Activated T-helper 17 cell treated with anti-CD3 and anti-CD28 coated beads, Interleukin-2, amount 50 U/mL, for 72 hours (primary cell): ENCODE measurements at regions not wholly inside any gene's neighbourhood (a gene's known extent, or its start where the extent isn't known, plus 50 kb on each side); places are given as distances from the start of the nearest gene placed in this dataset.

Experiments
- ATAC-seq: fragments of 150-1000 bp; cut with Tn5 transposase; replicated peaks from 2 replicates; pipeline ENCODE4 v1.10.0; 2021; ENCODE audit warnings: mild to moderate bottlenecking, moderate library complexity
- H3K27ac Mint-ChIP-seq: one replicate; pipeline ENCODE4 v1.8.0; 2022; ENCODE audit warnings: mixed read lengths
- H3K27me3 Mint-ChIP-seq: one replicate; pipeline ENCODE4 v1.8.0; 2022; ENCODE audit warnings: mixed read lengths
- H3K36me3 Mint-ChIP-seq: one replicate; pipeline ENCODE4 v1.8.0; 2022; ENCODE audit warnings: low read depth, mild to moderate bottlenecking, mixed read lengths
- H3K4me1 Mint-ChIP-seq: one replicate; pipeline ENCODE4 v1.8.0; 2022; ENCODE audit warnings: mixed read lengths
- H3K4me3 Mint-ChIP-seq: one replicate; pipeline ENCODE4 v1.8.0; 2022; ENCODE audit warnings: mild to moderate bottlenecking, mixed read lengths
- H3K9me3 Mint-ChIP-seq: one replicate; pipeline ENCODE4 v1.8.0; 2022; ENCODE audit warnings: mixed read lengths

DNA sequence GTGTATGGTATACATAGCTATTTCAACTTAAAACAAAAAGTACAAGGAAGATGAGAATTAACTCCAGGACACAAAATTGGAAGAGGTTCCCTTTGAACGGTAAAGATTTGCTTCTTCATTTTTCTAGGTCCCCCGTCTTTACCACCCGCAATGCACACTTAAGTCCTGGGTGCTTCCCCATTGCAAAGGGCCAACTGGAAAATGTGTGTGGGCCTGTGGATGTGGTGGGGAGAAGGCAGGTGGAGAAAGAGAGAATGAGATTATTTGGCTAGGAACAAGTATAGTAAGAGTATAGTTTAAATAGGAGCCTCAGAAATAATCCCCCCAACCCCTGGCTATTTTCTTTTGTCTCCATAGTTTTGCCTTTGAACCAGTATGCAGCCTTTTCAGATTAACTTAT lies 115.4 kb downstream of the HLX start:
- no peaks in the 10 kb centered on the region for H3K4me1 Mint-ChIP-seq
- H3K4me3 Mint-ChIP-seq = no peak overlapping the region
- no peaks in the 10 kb centered on the region for H3K36me3 Mint-ChIP-seq
- H3K27ac Mint-ChIP-seq = no peak overlapping the region
- peaks cover 4% of the 10 kb centered on the region for H3K9me3 Mint-ChIP-seq
- H3K27me3 Mint-ChIP-seq = peaks cover 19% of the 10 kb centered on the region
- no peak for ATAC-seq

GRCh38 chr1:220997791-220998190 lies 118.5 kb downstream of the HLX start:
- Mint-ChIP-seq H3K36me3 (no peaks in the 10 kb centered on the region), H3K27me3 (peaks cover 10% of the 10 kb centered on the region), H3K4me3 (no peak overlapping the region), H3K9me3 (peaks cover 4% of the 10 kb centered on the region), H3K27ac (no peak overlapping the region), H3K4me1 (no peaks in the 10 kb centered on the region)
- ATAC-seq = no peak

DNA sequence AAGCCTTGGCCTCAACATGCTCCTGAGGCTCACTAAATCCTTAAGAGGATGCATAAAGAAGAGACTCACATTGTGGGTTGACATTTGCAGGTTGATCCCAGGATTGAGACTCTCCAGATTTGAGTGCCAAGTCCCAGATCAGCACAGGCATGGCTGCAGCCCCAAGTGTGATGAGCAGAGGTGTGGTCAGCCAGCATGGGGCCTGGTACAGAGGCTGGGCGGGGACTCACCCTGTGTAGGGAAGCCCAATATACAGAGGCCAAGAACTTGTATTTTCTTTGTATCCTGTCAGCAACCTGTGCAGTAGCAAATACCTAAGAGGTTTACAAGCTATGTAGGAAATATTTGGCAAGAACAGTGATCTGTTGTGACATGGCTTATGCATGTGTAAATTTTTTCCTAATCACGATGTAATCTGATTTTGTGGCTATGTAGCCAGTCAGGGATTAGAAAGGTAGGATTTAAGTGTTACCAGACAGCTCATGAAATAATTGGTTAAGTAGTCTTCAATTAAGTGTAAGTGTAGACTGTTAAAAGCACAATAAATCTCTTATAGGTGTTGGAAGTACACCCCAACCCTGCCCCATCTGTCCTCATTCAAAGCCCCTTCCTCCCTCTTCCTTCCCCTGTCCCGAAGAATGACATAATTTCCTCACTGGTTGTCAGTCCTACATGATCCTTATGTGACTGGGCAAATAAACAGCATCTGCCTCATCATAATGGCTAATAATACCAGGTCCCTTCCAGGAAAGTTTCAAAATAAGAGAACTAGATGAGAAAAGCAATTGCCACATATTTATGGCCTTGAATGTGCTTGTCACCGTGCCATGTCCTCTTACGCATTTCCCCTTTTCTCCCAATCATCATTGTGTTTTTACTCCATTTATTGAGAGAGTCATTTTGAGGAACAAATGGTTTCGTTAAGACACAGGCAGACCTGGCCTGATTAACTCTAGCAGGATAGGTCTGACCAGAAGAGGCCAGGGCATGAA lies 120.9 kb downstream of the HLX start:
- Mint-ChIP-seq H3K4me3 (no peak overlapping the region), H3K36me3 (no peaks in the 10 kb centered on the region), H3K9me3 (peaks cover 4% of the 10 kb centered on the region), H3K27me3 (no peaks in the 10 kb centered on the region), H3K27ac (no peak overlapping the region), H3K4me1 (no peaks in the 10 kb centered on the region)
- no peak for ATAC-seq

GRCh38 chr1:221001167-221001566 lies 121.9 kb downstream of the HLX start:
- ATAC-seq = no peak
- Mint-ChIP-seq H3K36me3 (no peaks in the 10 kb centered on the region), H3K27ac (no peak overlapping the region), H3K4me1 (no peaks in the 10 kb centered on the region), H3K27me3 (no peaks in the 10 kb centered on the region), H3K9me3 (peaks cover 4% of the 10 kb centered on the region), H3K4me3 (no peak overlapping the region)

DNA sequence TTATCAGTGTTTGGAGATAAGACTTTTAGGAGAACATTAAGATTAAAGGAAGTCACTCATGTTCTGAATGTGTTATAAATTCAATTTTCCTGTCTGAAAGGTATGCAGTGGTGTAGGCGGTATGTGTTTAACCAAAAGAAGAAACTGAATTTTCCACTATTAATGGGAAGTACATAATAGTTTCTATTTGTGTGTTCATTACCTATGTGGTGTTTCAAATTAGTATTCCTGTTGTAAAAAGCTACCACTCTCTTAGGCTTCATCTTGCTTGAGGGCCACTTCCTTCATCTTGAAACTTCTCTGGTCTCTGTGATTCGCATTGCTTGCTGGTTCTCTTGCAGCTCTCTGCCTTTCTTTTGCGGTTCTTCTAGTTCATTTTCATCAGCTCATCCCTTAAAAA lies 123.4 kb downstream of the HLX start:
- Mint-ChIP-seq H3K4me1 (no peaks in the 10 kb centered on the region), H3K4me3 (no peak overlapping the region), H3K27me3 (no peaks in the 10 kb centered on the region), H3K36me3 (no peaks in the 10 kb centered on the region), H3K9me3 (no peaks in the 10 kb centered on the region), H3K27ac (no peak overlapping the region)
- ATAC-seq = no peak

DNA sequence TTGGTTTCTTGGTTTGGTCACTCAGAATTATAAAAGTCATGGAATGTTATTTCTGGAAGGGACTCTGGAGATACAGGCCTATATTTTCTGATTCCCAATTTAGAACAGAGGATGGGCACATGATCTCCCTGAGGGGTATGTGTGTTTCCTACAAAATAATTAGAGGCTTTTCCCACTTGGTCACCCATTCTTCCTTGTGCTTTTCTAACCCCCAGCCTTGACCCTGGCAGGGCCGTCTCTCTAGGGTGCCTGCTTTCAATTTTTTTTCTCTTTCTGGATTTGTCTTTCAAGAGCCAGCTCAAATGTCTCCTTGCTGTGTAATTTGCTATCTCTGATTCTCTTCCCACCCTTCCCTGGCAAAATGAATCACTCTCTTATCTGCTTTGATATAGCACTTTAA lies 131.9 kb downstream of the HLX start:
- no peaks in the 10 kb centered on the region for H3K4me1 Mint-ChIP-seq

GRCh38 chr1:221012120-221012519 lies 132.9 kb downstream of the HLX start:
- H3K9me3 Mint-ChIP-seq = no peaks in the 10 kb centered on the region
- ATAC-seq = no peak
- H3K4me3 Mint-ChIP-seq = no peak overlapping the region
- peaks cover 16% of the 10 kb centered on the region for H3K27me3 Mint-ChIP-seq
- no peak overlapping the region for H3K27ac Mint-ChIP-seq
- no peaks in the 10 kb centered on the region for H3K4me1 Mint-ChIP-seq
- H3K36me3 Mint-ChIP-seq = no peaks in the 10 kb centered on the region

More for the DNA sequence above, 131.9 kb downstream of the HLX start:
- H3K4me3 Mint-ChIP-seq = no peak overlapping the region
- no peaks in the 10 kb centered on the region for H3K9me3 Mint-ChIP-seq
- H3K27ac Mint-ChIP-seq = no peak overlapping the region
- H3K36me3 Mint-ChIP-seq = no peaks in the 10 kb centered on the region
- H3K27me3 Mint-ChIP-seq = peaks cover 15% of the 10 kb centered on the region
- ATAC-seq = no peak

- Mint-ChIP-seq H3K4me1 (no peaks in the 10 kb centered on the region), H3K27ac (no peak overlapping the region), H3K9me3 (no peaks in the 10 kb centered on the region), H3K4me3 (no peak overlapping the region), H3K36me3 (no peaks in the 10 kb centered on the region), H3K27me3 (peaks cover 16% of the 10 kb centered on the region)
- no peak for ATAC-seq
Observed at GRCh38 chr1:221013691-221014660, 134.7 kb downstream of the HLX start.

DNA sequence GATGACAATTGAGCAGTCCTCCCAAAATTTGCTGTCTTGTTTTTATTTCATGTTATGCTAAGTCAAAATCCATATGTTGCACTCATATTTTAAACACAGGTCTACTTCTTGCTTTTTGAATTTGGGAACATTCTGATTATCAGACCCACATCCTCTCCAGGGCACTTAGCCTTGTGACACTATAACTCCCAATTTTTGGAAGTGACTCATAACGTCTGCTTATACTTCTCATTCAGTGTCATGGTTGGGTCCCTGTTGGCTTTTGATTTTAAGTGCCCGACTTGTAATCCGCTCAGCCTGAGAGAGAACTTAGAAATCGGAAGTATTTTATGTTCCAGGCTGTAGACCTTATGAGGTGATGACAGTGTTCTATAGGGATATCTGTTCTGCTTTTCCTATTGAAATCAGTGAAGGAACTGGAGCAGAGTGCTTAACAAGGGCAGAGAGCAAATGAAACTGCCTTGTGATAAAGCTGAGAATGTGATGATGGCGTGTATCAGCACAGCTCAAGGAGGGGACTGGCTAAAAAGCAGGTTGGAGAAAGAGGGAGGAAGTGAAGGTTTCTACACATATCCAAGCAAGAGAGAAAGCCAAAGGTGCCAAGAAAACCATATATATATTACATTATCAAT lies 136.0 kb downstream of the HLX start:
- Mint-ChIP-seq H3K4me3 (no peak overlapping the region), H3K27me3 (peaks cover 16% of the 10 kb centered on the region), H3K4me1 (no peaks in the 10 kb centered on the region), H3K9me3 (no peaks in the 10 kb centered on the region), H3K27ac (no peak overlapping the region), H3K36me3 (no peaks in the 10 kb centered on the region)
- ATAC-seq = no peak

DNA sequence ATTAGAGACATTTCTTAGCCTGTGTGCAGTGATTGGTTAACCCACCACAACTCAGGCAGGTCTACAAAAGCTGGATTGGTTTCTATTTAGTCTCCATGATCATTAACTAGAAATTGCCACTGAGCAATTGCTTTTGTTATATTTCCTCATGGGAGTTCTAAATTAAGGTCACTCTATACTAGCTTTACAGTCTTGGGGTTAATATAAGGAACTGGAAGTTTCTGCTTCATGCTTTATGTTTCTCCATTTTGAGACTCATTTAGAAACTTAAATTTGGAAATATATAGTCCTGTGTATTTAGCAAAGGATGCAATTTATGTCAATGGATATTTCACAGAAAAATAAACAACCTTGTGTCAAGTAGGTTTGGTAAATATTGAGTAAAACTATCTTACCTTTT lies 137.5 kb downstream of the HLX start:
- H3K27me3 Mint-ChIP-seq = peaks cover 20% of the 10 kb centered on the region
- H3K9me3 Mint-ChIP-seq = no peaks in the 10 kb centered on the region
- no peaks in the 10 kb centered on the region for H3K4me1 Mint-ChIP-seq
- H3K4me3 Mint-ChIP-seq = no peak overlapping the region
- no peaks in the 10 kb centered on the region for H3K36me3 Mint-ChIP-seq
- no peak overlapping the region for H3K27ac Mint-ChIP-seq
- no peak for ATAC-seq

- H3K9me3 Mint-ChIP-seq = no peaks in the 10 kb centered on the region
Observed at GRCh38 chr1:221018414-221018813, 139.2 kb downstream of the HLX start.

GRCh38 chr1:221022331-221022730 lies 143.1 kb downstream of the HLX start:
- H3K4me1 Mint-ChIP-seq = no peaks in the 10 kb centered on the region
- peaks cover 2% of the 10 kb centered on the region for H3K9me3 Mint-ChIP-seq
- no peaks in the 10 kb centered on the region for H3K36me3 Mint-ChIP-seq
- H3K4me3 Mint-ChIP-seq = no peak overlapping the region
- no peak for ATAC-seq
- H3K27ac Mint-ChIP-seq = no peak overlapping the region
- peaks cover 4% of the 10 kb centered on the region for H3K27me3 Mint-ChIP-seq

More at GRCh38 chr1:221018414-221018813, 139.2 kb downstream of the HLX start:
- Mint-ChIP-seq H3K36me3 (no peaks in the 10 kb centered on the region), H3K27ac (no peak overlapping the region), H3K27me3 (peaks cover 17% of the 10 kb centered on the region), H3K4me1 (no peaks in the 10 kb centered on the region), H3K4me3 (no peak overlapping the region)
- no peak for ATAC-seq

GRCh38 chr1:221023482-221023881 lies 144.2 kb downstream of the HLX start:
- H3K36me3 Mint-ChIP-seq = no peaks in the 10 kb centered on the region
- H3K4me1 Mint-ChIP-seq = no peaks in the 10 kb centered on the region
- peaks cover 4% of the 10 kb centered on the region for H3K27me3 Mint-ChIP-seq
- H3K27ac Mint-ChIP-seq = no peak overlapping the region
- H3K4me3 Mint-ChIP-seq = no peak overlapping the region
- no peak for ATAC-seq
- H3K9me3 Mint-ChIP-seq = peaks cover 5% of the 10 kb centered on the region

DNA sequence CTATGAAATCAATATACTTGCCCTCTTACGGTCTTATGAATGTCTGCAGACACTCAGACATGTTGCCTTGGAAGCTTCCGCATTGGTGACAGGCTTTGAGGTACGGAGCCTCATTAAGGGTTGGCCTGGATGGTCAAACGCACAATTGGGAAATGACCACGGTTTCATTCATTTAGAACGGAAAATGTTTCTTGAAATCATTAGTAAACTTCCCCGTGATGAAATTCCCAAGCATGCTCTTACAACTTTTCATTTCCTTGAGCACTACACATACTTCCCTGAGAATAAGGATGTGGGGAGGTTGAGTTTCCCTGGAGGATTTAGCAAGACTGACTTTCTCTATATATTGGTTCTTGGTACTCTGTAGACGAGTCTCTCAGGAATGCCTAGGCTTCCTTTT lies 146.3 kb downstream of the HLX start:
- H3K36me3 Mint-ChIP-seq = no peaks in the 10 kb centered on the region
- H3K27me3 Mint-ChIP-seq = peaks cover 4% of the 10 kb centered on the region

More for the DNA sequence above, 146.3 kb downstream of the HLX start:
- Mint-ChIP-seq H3K4me1 (no peaks in the 10 kb centered on the region), H3K9me3 (peaks cover 5% of the 10 kb centered on the region), H3K4me3 (no peak overlapping the region), H3K27ac (no peak overlapping the region)
- ATAC-seq = no peak
